H9 (cell line): ENCODE measurements at regions not wholly inside any gene's neighbourhood (a gene's known extent, or its start where the extent isn't known, plus 50 kb on each side); places are given as distances from the start of the nearest gene placed in this dataset.

Experiments used
- DNase-seq: peaks from one replicate; pipeline ENCODE4 v3.0.0-alpha.2; 2017
- H2AFZ ChIP-seq: one replicate; pipeline ENCODE4 v1.6.1; 2013; ENCODE audit warnings: mild to moderate bottlenecking, low read length, control low read depth, moderate library complexity
- H2AK5ac ChIP-seq: 2 replicates; pipeline ENCODE4 v1.6.1; 2013; ENCODE audit warnings: low read length, control low read depth, mixed read lengths; ENCODE audit not compliant: insufficient read length
- H2BK120ac ChIP-seq: one replicate; pipeline ENCODE4 v1.6.1; 2013; ENCODE audit warnings: low read depth, mild to moderate bottlenecking, low read length, control low read depth, inconsistent platforms; ENCODE audit not compliant: poor library complexity, severe bottlenecking
- H2BK12ac ChIP-seq: 2 replicates; pipeline ENCODE4 v1.6.1; 2013; ENCODE audit warnings: low read length, control low read depth, mixed read lengths, low read depth; ENCODE audit not compliant: insufficient read length
- H2BK15ac ChIP-seq: 2 replicates; pipeline ENCODE4 v1.6.1; 2013; ENCODE audit warnings: low read depth, low read length, control low read depth
- H2BK20ac ChIP-seq: one replicate; pipeline ENCODE4 v1.6.1; 2013; ENCODE audit warnings: low read depth, mild to moderate bottlenecking, low read length, control low read depth, inconsistent platforms; ENCODE audit not compliant: poor library complexity, severe bottlenecking
- H2BK5ac ChIP-seq: 2 replicates; pipeline ENCODE4 v1.6.1; 2013; ENCODE audit warnings: low read length, control low read depth, mixed read lengths; ENCODE audit not compliant: insufficient read length
- H3K14ac ChIP-seq: 2 replicates; pipeline ENCODE4 v1.6.1; 2013; ENCODE audit warnings: low read length, control low read depth; ENCODE audit not compliant: insufficient read depth
- H3K18ac ChIP-seq: 2 replicates; pipeline ENCODE4 v1.6.1; 2013; ENCODE audit warnings: low read depth, mild to moderate bottlenecking, mixed read lengths, low read length, control low read depth; ENCODE audit not compliant: insufficient read length
- H3K23ac ChIP-seq: 2 replicates; pipeline ENCODE4 v1.6.1; 2013; ENCODE audit warnings: low read length, control low read depth, mixed read lengths, low read depth; ENCODE audit not compliant: insufficient read length
- H3K23me2 ChIP-seq: 2 replicates; pipeline ENCODE4 v1.6.1; 2013; ENCODE audit warnings: low read depth, mild to moderate bottlenecking, mixed read lengths, low read length, control low read depth; ENCODE audit not compliant: insufficient read length, poor library complexity, severe bottlenecking
- H3K27ac ChIP-seq: 2 replicates; pipeline ENCODE4 v1.5.1; 2013; ENCODE audit warnings: low read length, control low read depth, mixed read lengths, low read depth; ENCODE audit not compliant: insufficient read length
- H3K27me3 ChIP-seq: 2 replicates; pipeline ENCODE4 v1.6.1; 2013; ENCODE audit warnings: low read length, control low read depth, inconsistent platforms; ENCODE audit not compliant: insufficient read depth
- H3K4ac ChIP-seq: 2 replicates; pipeline ENCODE4 v1.6.1; 2013; ENCODE audit warnings: low read depth, mild to moderate bottlenecking, control low read depth, inconsistent platforms, low read length, moderate library complexity
- H3K4me1 ChIP-seq: 2 replicates; pipeline ENCODE4 v1.6.1; 2013; ENCODE audit warnings: low read length, control low read depth, inconsistent platforms; ENCODE audit not compliant: insufficient read depth
- H3K4me2 ChIP-seq: 2 replicates; pipeline ENCODE4 v1.6.1; 2013; ENCODE audit warnings: low read length, control low read depth, mixed read lengths; ENCODE audit not compliant: insufficient read length, insufficient read depth
- H3K56ac ChIP-seq: 2 replicates; pipeline ENCODE4 v1.6.1; 2013; ENCODE audit warnings: low read depth, mild to moderate bottlenecking, mixed read lengths, low read length, control low read depth; ENCODE audit not compliant: insufficient read length
- H3K79me1 ChIP-seq: 2 replicates; pipeline ENCODE4 v1.6.1; 2013; ENCODE audit warnings: low read depth, mild to moderate bottlenecking, moderate library complexity, low read length, control low read depth, inconsistent platforms; ENCODE audit not compliant: insufficient read depth, poor library complexity, severe bottlenecking
- H3K79me2 ChIP-seq: 2 replicates; pipeline ENCODE4 v1.6.1; 2013; ENCODE audit warnings: low read length, control low read depth, inconsistent platforms; ENCODE audit not compliant: insufficient read depth
- H3K9ac ChIP-seq: 2 replicates; pipeline ENCODE4 v1.6.1; 2013; ENCODE audit warnings: low read length, control low read depth, mixed read lengths; ENCODE audit not compliant: insufficient read length; ENCODE audit errors: extremely low read depth
- H3K9me3 ChIP-seq: one replicate; pipeline ENCODE4 v1.6.1; 2013; ENCODE audit warnings: low read depth, low read length, inconsistent platforms; ENCODE audit not compliant: control insufficient read depth
- H3T11ph ChIP-seq: one replicate; pipeline ENCODE4 v1.6.1; 2013; ENCODE audit warnings: mild to moderate bottlenecking, low read length, control low read depth, inconsistent platforms
- H4K20me1 ChIP-seq: one replicate; pipeline ENCODE4 v1.6.1; 2013; ENCODE audit not compliant: control insufficient read depth, insufficient read length, insufficient read depth
- H4K5ac ChIP-seq: 2 replicates; pipeline ENCODE4 v1.6.1; 2013; ENCODE audit warnings: low read depth, mild to moderate bottlenecking, mixed read lengths, low read length, control low read depth; ENCODE audit not compliant: insufficient read length
- H4K8ac ChIP-seq: replicated peaks from 2 replicates; pipeline ENCODE4 v1.6.1; 2013; ENCODE audit warnings: low read length, control low read depth, mixed read lengths, low read depth; ENCODE audit not compliant: insufficient read length
- H4K91ac ChIP-seq: 2 replicates; pipeline ENCODE4 v1.6.1; 2013; ENCODE audit warnings: low read depth, mild to moderate bottlenecking, moderate library complexity, mixed read lengths, low read length, control low read depth; ENCODE audit not compliant: insufficient read length
- H3K27ac Mint-ChIP-seq, 3 experiments: 2 replicates in 2 of 3; 3 replicates in 1 of 3; pipeline ENCODE4 v1.8.0; 2020 to 2021; ENCODE audit warnings: mixed read lengths in 3 of 3, mild to moderate bottlenecking in 1 of 3, moderate library complexity in 1 of 3
- H3K27me3 Mint-ChIP-seq: 2 replicates; pipeline ENCODE4 v1.8.0; 2021; ENCODE audit warnings: low read depth, mild to moderate bottlenecking, moderate library complexity, mixed read lengths
- H3K36me3 Mint-ChIP-seq, 3 experiments: 2 replicates in 2 of 3; 3 replicates in 1 of 3; pipeline ENCODE4 v1.8.0; 2020 to 2021; ENCODE audit warnings: low read depth in 3 of 3, mixed read lengths in 3 of 3; ENCODE audit not compliant: insufficient read depth in 1 of 3
- H3K4me1 Mint-ChIP-seq, 2 experiments: 2 replicates each; pipeline ENCODE4 v1.8.0; 2020; ENCODE audit warnings: mixed read lengths in 2 of 2
- H3K4me3 Mint-ChIP-seq, 2 experiments: 2 replicates in 1 of 2; 3 replicates in 1 of 2; pipeline ENCODE4 v1.8.0; 2020 to 2021; ENCODE audit warnings: mild to moderate bottlenecking in 2 of 2, mixed read lengths in 2 of 2, moderate library complexity in 1 of 2
- H3K9me3 Mint-ChIP-seq, 2 experiments: 2 replicates in 1 of 2; 3 replicates in 1 of 2; pipeline ENCODE4 v1.8.0; 2020; ENCODE audit warnings: mild to moderate bottlenecking in 2 of 2, mixed read lengths in 2 of 2, moderate library complexity in 1 of 2
- CTCF ChIP-seq: fragments of 200-600 bp; sonication (generic); conservative IDR thresholded peaks from 3 replicates; pipeline ENCODE4 v1.8.0; 2021; ENCODE audit warnings: antibody characterized with exemption, mild to moderate bottlenecking
- WGBS: extraction: QIAGEN DNeasy Blood & Tissue Kit; methylation state at CpG from one replicate; pipeline ENCODE4 v1.1.7; 2013; ENCODE audit warnings: missing lambda C conversion rate, low lambda C conversion rate, mixed read lengths; ENCODE audit not compliant: insufficient read length; ENCODE audit errors: extremely low coverage; 5-methylcytosine and 5-hydroxymethylcytosine counted together

GRCh38 chr4:55259294-55259693, 86.7 kb upstream of the SRD5A3 start:
- Histone ChIP-seq H2AFZ (no peak overlapping the region), H3T11ph (no peak overlapping the region), H3K23ac (no peak overlapping the region), H2BK12ac (no peak overlapping the region), H3K27ac (no peak overlapping the region), H3K56ac (no peak overlapping the region), H4K20me1 (no peaks in the 10 kb centered on the region), H3K79me1 (no peaks in the 10 kb centered on the region), H2BK15ac (no peak overlapping the region), H3K4me2 (no peak overlapping the region), H2BK5ac (no peak overlapping the region), H3K4ac (no peak overlapping the region), H3K9ac (no peak overlapping the region), H3K4me1 (no peaks in the 10 kb centered on the region), H4K8ac (no peak overlapping the region), H3K14ac (no peak overlapping the region), H3K27me3 (no peaks in the 10 kb centered on the region), H2AK5ac (no peak overlapping the region), H2BK120ac (no peak overlapping the region), H3K23me2 (no peaks in the 10 kb centered on the region), H4K5ac (no peak overlapping the region), H3K18ac (no peak overlapping the region), H4K91ac (no peak overlapping the region), H3K79me2 (no peaks in the 10 kb centered on the region), H3K9me3 (no peaks in the 10 kb centered on the region), H2BK20ac (no peak overlapping the region)
- no peak overlapping the region for H3K4me3 Mint-ChIP-seq
- TF ChIP-seq CTCF, result no peak
- peaks cover 0 to 3% of the 10 kb centered on the region in 2 experiments; a peak in 3 of 5 replicates for H3K9me3 Mint-ChIP-seq
- H3K27me3 Mint-ChIP-seq, result no peaks in the 10 kb centered on the region
- peaks cover 0 to 5% (median 0%) of the 10 kb centered on the region in 3 experiments; a peak in 2 of 7 replicates for H3K36me3 Mint-ChIP-seq
- H3K27ac Mint-ChIP-seq, result no peak overlapping the region
- no CpG with 5 or more reads among the region's 3 CpGs for WGBS
- no peak for DNase-seq
- H3K4me1 Mint-ChIP-seq, result peaks cover 7 to 25% of the 10 kb centered on the region in 2 experiments
